Nephron progenitor cell (in vitro differentiated cells): ENCODE measurements at regions not wholly inside any gene's neighbourhood (a gene's known extent, or its start where the extent isn't known, plus 50 kb on each side); places are given as distances from the start of the nearest gene placed in this dataset.

Source experiments
- DNase-seq: peaks from one replicate; pipeline ENCODE4 v3.0.0; 2021
- H3K27ac Mint-ChIP-seq: 2 replicates; pipeline ENCODE4 v1.8.0; 2021; ENCODE audit warnings: mild to moderate bottlenecking, moderate library complexity, mixed read lengths
- H3K27me3 Mint-ChIP-seq: 2 replicates; pipeline ENCODE4 v1.8.0; 2021; ENCODE audit warnings: mild to moderate bottlenecking, low read depth, mixed read lengths; ENCODE audit not compliant: poor library complexity
- H3K36me3 Mint-ChIP-seq: 2 replicates; pipeline ENCODE4 v1.8.0; 2021; ENCODE audit warnings: low read depth, mixed read lengths
- H3K4me1 Mint-ChIP-seq: 2 replicates; pipeline ENCODE4 v1.8.0; 2021; ENCODE audit warnings: mixed read lengths
- H3K4me3 Mint-ChIP-seq: 2 replicates; pipeline ENCODE4 v1.8.0; 2021; ENCODE audit warnings: mild to moderate bottlenecking, moderate library complexity, mixed read lengths
- H3K9me3 Mint-ChIP-seq: 2 replicates; pipeline ENCODE4 v1.8.0; 2021; ENCODE audit warnings: mild to moderate bottlenecking, moderate library complexity, mixed read lengths
- CTCF ChIP-seq: fragments of 200-600 bp; sonication (generic); IDR thresholded peaks from 2 replicates; pipeline ENCODE4 v1.5.0; 2021; ENCODE audit warnings: antibody characterized with exemption

DNA sequence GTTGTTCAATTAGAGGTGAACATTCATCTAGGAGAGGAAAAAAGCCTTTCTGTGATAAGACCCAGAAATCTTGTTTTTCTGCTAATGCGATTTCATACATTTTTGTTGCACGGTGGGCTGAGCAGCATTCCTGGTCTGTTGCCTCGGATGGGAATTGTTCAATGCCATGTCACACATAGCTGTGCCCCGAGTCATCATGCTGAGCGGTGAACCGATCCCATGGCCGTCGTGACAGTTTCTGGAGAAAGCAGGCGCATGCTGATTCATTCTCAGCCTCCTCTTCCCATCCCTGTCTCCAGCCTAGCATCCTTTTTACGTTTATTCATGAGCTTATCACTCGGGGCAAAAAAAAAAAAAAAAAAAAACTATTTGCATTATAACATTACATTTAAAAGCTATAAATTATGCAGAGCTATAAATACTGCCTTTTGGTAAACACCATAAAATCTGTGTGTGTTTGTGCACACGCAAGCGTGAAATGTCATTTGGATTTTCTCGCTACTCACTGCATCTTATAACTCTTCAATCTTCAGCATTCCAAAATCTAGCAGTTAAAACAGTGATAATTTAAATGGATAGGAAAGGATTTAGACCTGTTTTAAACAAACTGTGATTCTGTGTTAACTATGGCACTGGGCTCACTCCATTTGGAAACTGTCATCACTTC lies 58.9 kb upstream of the IFNGR1 start:
- Mint-ChIP-seq H3K36me3 (no peaks in the 10 kb centered on the region), H3K9me3 (no peaks in the 10 kb centered on the region), H3K4me1 (peaks cover 30% of the 10 kb centered on the region), H3K27me3 (peaks cover 20% of the 10 kb centered on the region), H3K27ac (no peak overlapping the region), H3K4me3 (no peak overlapping the region)
- DNase-seq, result peak; percentile 39
- TF ChIP-seq CTCF, result no peak

GRCh38 chr6:137272403-137272802 lies 53.2 kb upstream of the IFNGR1 start:
- peaks cover 11% of the 10 kb centered on the region for H3K27me3 Mint-ChIP-seq
- H3K4me3 Mint-ChIP-seq, result no peak overlapping the region
- no peaks in the 10 kb centered on the region for H3K36me3 Mint-ChIP-seq
- TF ChIP-seq CTCF, result no peak
- H3K4me1 Mint-ChIP-seq, result peaks cover 9% of the 10 kb centered on the region
- no peak for DNase-seq
- no peak overlapping the region for H3K27ac Mint-ChIP-seq
- peaks cover 4% of the 10 kb centered on the region for H3K9me3 Mint-ChIP-seq

GRCh38 chr6:137271245-137272183 lies 52.3 kb upstream of the IFNGR1 start:
- Mint-ChIP-seq H3K4me3 (no peak overlapping the region), H3K36me3 (no peaks in the 10 kb centered on the region)
- DNase-seq, result no peak

DNA sequence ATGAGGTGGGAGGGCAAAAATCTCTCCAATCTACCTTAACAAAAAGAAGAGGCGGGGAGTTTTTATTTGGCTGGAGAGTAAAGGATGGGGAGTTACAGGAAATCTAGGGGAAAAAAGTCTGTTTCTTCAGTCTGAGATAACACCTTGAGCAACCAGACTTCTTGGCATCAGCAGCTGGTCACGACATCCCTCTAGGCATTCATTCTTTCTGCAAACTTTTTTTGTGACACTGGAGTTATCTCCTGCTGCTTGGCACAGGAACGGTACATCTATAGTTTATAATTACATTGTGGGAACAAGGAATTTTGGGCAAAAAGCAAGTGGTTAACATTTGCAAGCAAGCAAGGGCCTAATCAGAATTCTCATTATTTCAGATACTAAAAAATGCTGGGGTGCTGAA lies 50.6 kb upstream of the IFNGR1 start:
- no peaks in the 10 kb centered on the region for H3K36me3 Mint-ChIP-seq
- TF ChIP-seq CTCF, result no peak
- peaks cover 20% of the 10 kb centered on the region for H3K27me3 Mint-ChIP-seq
- no peaks in the 10 kb centered on the region for H3K4me1 Mint-ChIP-seq
- no peak overlapping the region for H3K4me3 Mint-ChIP-seq
- no peak overlapping the region for H3K27ac Mint-ChIP-seq
- no peak for DNase-seq
- peaks cover 4% of the 10 kb centered on the region for H3K9me3 Mint-ChIP-seq

More at GRCh38 chr6:137271245-137272183, 52.3 kb upstream of the IFNGR1 start:
- Mint-ChIP-seq H3K9me3 (peaks cover 4% of the 10 kb centered on the region), H3K27me3 (peaks cover 16% of the 10 kb centered on the region), H3K27ac (no peak overlapping the region), H3K4me1 (peaks cover under 1% of the 10 kb centered on the region)
- TF ChIP-seq CTCF, result peak; percentile 96

- Mint-ChIP-seq H3K36me3 (no peaks in the 10 kb centered on the region), H3K4me1 (no peaks in the 10 kb centered on the region), H3K4me3 (no peak overlapping the region), H3K27ac (no peak overlapping the region), H3K27me3 (peaks cover 20% of the 10 kb centered on the region), H3K9me3 (peaks cover 4% of the 10 kb centered on the region)
- DNase-seq, result no peak
- TF ChIP-seq CTCF, result no peak
Measured at GRCh38 chr6:137269347-137269746, 50.2 kb upstream of the IFNGR1 start.
